ENCODE measurements at regions not wholly inside any gene's neighbourhood (a gene's known extent, or its start where the extent isn't known, plus 50 kb on each side); places are given as distances from the start of the nearest gene placed in this dataset.

- TF ChIP-seq, protein P1, sequence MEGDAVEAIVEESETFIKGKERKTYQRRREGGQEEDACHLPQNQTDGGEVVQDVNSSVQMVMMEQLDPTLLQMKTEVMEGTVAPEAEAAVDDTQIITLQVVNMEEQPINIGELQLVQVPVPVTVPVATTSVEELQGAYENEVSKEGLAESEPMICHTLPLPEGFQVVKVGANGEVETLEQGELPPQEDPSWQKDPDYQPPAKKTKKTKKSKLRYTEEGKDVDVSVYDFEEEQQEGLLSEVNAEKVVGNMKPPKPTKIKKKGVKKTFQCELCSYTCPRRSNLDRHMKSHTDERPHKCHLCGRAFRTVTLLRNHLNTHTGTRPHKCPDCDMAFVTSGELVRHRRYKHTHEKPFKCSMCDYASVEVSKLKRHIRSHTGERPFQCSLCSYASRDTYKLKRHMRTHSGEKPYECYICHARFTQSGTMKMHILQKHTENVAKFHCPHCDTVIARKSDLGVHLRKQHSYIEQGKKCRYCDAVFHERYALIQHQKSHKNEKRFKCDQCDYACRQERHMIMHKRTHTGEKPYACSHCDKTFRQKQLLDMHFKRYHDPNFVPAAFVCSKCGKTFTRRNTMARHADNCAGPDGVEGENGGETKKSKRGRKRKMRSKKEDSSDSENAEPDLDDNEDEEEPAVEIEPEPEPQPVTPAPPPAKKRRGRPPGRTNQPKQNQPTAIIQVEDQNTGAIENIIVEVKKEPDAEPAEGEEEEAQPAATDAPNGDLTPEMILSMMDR (IDR thresholded peaks at IDR 0.05; ENCODE audit: extremely low read depth, low read depth, low read length) = no peak
- no peaks in the 10 kb centered on the region for H4K20me1 ChIP-seq (ENCODE audit: insufficient read depth, low read length)
- DNase-seq (ENCODE audit: insufficient read length, low spot score, missing footprints) = no peak
- H3K4me2 ChIP-seq (ENCODE audit: insufficient read depth, low read length) = no peak overlapping the region
- H3K4me1 ChIP-seq (ENCODE audit: insufficient read depth, low read length) = peaks cover 24% of the 10 kb centered on the region
- H3K27me3 ChIP-seq (ENCODE audit: insufficient read depth, low read length) = peaks cover under 1% of the 10 kb centered on the region
- H3K9me3 ChIP-seq (ENCODE audit: low read depth, low read length) = no peaks in the 10 kb centered on the region
- H2AFZ ChIP-seq (ENCODE audit: low read length) = no peak overlapping the region
- no peak overlapping the region for H3K4me3 ChIP-seq (ENCODE audit: insufficient read depth, low read length)
- H3K27ac ChIP-seq (ENCODE audit: low read depth, low read length) = no peak overlapping the region
- H3K36me3 ChIP-seq (ENCODE audit: insufficient read depth, low read length) = no peaks in the 10 kb centered on the region
- no peaks in the 10 kb centered on the region for H3K79me2 ChIP-seq (ENCODE audit: insufficient read depth, low read length)
Measured at GRCh38 chr12:11578461-11578993, 70.9 kb upstream of the ETV6 start.

GRCh38 chr12:11580125-11580751 lies 69.2 kb upstream of the ETV6 start:
- H4K20me1 ChIP-seq (ENCODE audit: insufficient read depth, low read length) = no peaks in the 10 kb centered on the region
- H3K79me2 ChIP-seq (ENCODE audit: insufficient read depth, low read length) = no peaks in the 10 kb centered on the region
- peak; percentile 90 for DNase-seq (ENCODE audit: insufficient read length, low spot score, missing footprints)
- H3K36me3 ChIP-seq (ENCODE audit: insufficient read depth, low read length) = no peaks in the 10 kb centered on the region
- H3K9me3 ChIP-seq (ENCODE audit: low read depth, low read length) = no peaks in the 10 kb centered on the region
- no peak overlapping the region for H3K4me3 ChIP-seq (ENCODE audit: insufficient read depth, low read length)
- H3K4me1 ChIP-seq (ENCODE audit: insufficient read depth, low read length) = peaks cover 24% of the 10 kb centered on the region
- peak overlapping the region; percentile 42 for H3K4me2 ChIP-seq (ENCODE audit: insufficient read depth, low read length)
- TF ChIP-seq, protein P1 (IDR thresholded peaks at IDR 0.05; ENCODE audit: extremely low read depth, low read depth, low read length) = no peak
- peaks cover 9% of the 10 kb centered on the region for H3K27me3 ChIP-seq (ENCODE audit: insufficient read depth, low read length)
- no peak overlapping the region for H2AFZ ChIP-seq (ENCODE audit: low read length)
- H3K27ac ChIP-seq (ENCODE audit: low read depth, low read length) = peak overlapping the region; percentile 13

DNA sequence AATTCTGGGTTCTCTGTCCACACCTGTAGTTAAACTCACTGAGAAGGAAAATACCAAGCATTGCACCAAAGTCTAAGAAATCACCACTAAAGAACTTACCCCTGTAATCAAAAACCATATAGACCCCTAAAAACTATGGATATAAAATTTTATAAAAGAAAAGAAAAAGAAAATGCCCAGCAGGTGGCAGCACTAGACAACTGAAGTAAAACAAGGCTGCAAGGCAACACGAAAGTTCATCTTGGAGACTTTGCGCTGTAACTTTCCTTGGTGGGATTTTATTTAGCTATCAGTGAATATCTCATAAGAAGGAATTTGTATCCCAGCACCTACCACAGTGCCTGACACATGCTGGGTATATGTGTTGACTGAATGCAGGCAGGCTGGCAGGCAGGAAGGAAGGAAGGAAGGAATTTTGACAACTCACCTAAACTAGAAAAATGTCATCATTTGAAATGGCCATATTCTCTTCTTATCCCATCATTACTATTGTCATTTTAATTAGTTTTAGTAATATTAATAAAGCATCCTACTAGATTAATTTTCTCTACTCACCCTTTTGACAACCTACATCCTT lies 68.2 kb upstream of the ETV6 start:
- Histone ChIP-seq H4K20me1 (ENCODE audit: insufficient read depth, low read length) (no peaks in the 10 kb centered on the region), H3K27me3 (ENCODE audit: insufficient read depth, low read length) (peaks cover 9% of the 10 kb centered on the region), H3K36me3 (ENCODE audit: insufficient read depth, low read length) (no peaks in the 10 kb centered on the region), H3K9me3 (ENCODE audit: low read depth, low read length) (no peaks in the 10 kb centered on the region), H3K4me1 (ENCODE audit: insufficient read depth, low read length) (peaks cover 20% of the 10 kb centered on the region), H2AFZ (ENCODE audit: low read length) (no peak overlapping the region), H3K4me3 (ENCODE audit: insufficient read depth, low read length) (no peak overlapping the region), H3K4me2 (ENCODE audit: insufficient read depth, low read length) (no peak overlapping the region), H3K79me2 (ENCODE audit: insufficient read depth, low read length) (no peaks in the 10 kb centered on the region), H3K27ac (ENCODE audit: low read depth, low read length) (no peak overlapping the region)
- TF ChIP-seq, protein P1 (IDR thresholded peaks at IDR 0.05; ENCODE audit: extremely low read depth, low read depth, low read length) = peak; percentile 55
- peak; percentile 53 for DNase-seq (ENCODE audit: insufficient read length, low spot score, missing footprints)

DNA sequence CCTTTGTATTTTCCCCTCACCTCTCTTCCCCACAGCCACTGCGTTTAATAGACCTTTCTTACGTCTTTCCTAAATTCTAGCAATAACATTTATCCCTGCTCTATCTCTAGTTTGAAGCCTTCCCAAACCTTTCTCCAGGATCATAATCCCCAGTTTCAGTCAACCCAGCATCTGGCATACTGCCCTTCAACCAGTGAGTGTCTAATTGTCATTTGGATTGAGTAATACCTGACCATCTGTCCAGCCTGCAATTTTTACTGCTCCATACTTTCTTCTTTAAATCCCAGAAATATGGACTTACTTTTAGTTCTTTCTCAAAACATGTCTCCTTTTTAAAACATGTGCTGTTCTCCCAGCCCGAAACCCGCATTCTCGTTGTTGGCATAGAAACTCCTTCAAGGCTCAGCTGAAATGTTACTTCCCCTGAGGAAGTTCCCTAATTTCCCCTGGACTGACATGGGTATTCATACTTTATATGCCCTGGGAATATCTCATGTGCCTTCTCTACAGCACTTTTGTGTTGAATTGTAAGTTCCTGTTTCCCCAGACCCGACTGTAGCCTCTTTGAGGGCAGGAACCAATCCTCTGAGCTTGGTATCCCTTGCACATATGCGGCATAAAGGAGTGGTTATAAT lies 65.1 kb upstream of the ETV6 start:
- Histone ChIP-seq H3K27me3 (ENCODE audit: insufficient read depth, low read length) (peaks cover 9% of the 10 kb centered on the region), H3K9me3 (ENCODE audit: low read depth, low read length) (no peaks in the 10 kb centered on the region), H4K20me1 (ENCODE audit: insufficient read depth, low read length) (no peaks in the 10 kb centered on the region), H3K36me3 (ENCODE audit: insufficient read depth, low read length) (no peaks in the 10 kb centered on the region), H3K4me3 (ENCODE audit: insufficient read depth, low read length) (no peak overlapping the region), H3K27ac (ENCODE audit: low read depth, low read length) (no peak overlapping the region), H3K79me2 (ENCODE audit: insufficient read depth, low read length) (no peaks in the 10 kb centered on the region), H2AFZ (ENCODE audit: low read length) (no peak overlapping the region), H3K4me1 (ENCODE audit: insufficient read depth, low read length) (peaks cover 16% of the 10 kb centered on the region), H3K4me2 (ENCODE audit: insufficient read depth, low read length) (no peak overlapping the region)
- TF ChIP-seq, protein P1 (IDR thresholded peaks at IDR 0.05; ENCODE audit: extremely low read depth, low read depth, low read length) = no peak
- DNase-seq (ENCODE audit: insufficient read length, low spot score, missing footprints) = no peak

All from osteoblast (primary cell).